DND-41 (cell line): ENCODE measurements at regions not wholly inside any gene's neighbourhood (a gene's known extent, or its start where the extent isn't known, plus 50 kb on each side); places are given as distances from the start of the nearest gene placed in this dataset.

ENCODE experiments used
- ATAC-seq: fragments of 200-7000 bp; cut with Tn5 transposase; 3 replicates; pipeline ENCODE4 v1.9.1; 2021; ENCODE audit warnings: low read depth; ENCODE audit not compliant: insufficient read depth
- DNase-seq: peaks from one replicate; pipeline ENCODE4 v3.0.0-alpha.2; 2020
- H2AFZ ChIP-seq: 2 replicates; pipeline ENCODE4 v1.6.0; 2012; ENCODE audit warnings: low read depth, low read length
- H3K27ac ChIP-seq: 2 replicates; pipeline ENCODE4 v1.5.1; 2012; ENCODE audit warnings: low read length, inconsistent platforms
- H3K27me3 ChIP-seq: fragments of 200-600 bp; sonication (generic); 2 replicates; pipeline ENCODE4 v1.6.0; 2012; ENCODE audit warnings: low read length, mild to moderate bottlenecking, inconsistent platforms; ENCODE audit not compliant: insufficient read depth, poor library complexity
- H3K36me3 ChIP-seq: 2 replicates; pipeline ENCODE4 v1.5.1; 2012; ENCODE audit warnings: low read length, inconsistent platforms; ENCODE audit not compliant: insufficient read depth
- H3K4me1 ChIP-seq: 2 replicates; pipeline ENCODE4 v1.5.1; 2012; ENCODE audit warnings: mild to moderate bottlenecking, low read length; ENCODE audit not compliant: insufficient read depth
- H3K4me2 ChIP-seq: 2 replicates; pipeline ENCODE4 v1.6.0; 2012; ENCODE audit warnings: mild to moderate bottlenecking, moderate library complexity, low read length, inconsistent platforms; ENCODE audit not compliant: insufficient read depth
- H3K4me3 ChIP-seq, 2 experiments: fragments of 200-600 bp in 1 of 2; shearing (Covaris generic) in 1 of 2; 2 replicates each; pipeline ENCODE4 v1.5.1; 2012 to 2016; ENCODE audit warnings: inconsistent platforms in 2 of 2, low read length in 2 of 2, mild to moderate bottlenecking in 2 of 2, low read depth in 1 of 2, moderate library complexity in 1 of 2
- H3K79me2 ChIP-seq: 2 replicates; pipeline ENCODE4 v1.6.0; 2012; ENCODE audit warnings: low read length, inconsistent platforms; ENCODE audit not compliant: insufficient read depth
- H3K9ac ChIP-seq: 2 replicates; pipeline ENCODE4 v1.6.0; 2012; ENCODE audit warnings: low read depth, mild to moderate bottlenecking, inconsistent platforms, low read length, moderate library complexity
- H3K9me3 ChIP-seq: 2 replicates; pipeline ENCODE4 v1.5.1; 2012; ENCODE audit warnings: low read length, moderate library complexity, mild to moderate bottlenecking, inconsistent platforms; ENCODE audit not compliant: insufficient read depth, severe bottlenecking
- H4K20me1 ChIP-seq: 2 replicates; pipeline ENCODE4 v1.6.0; 2012; ENCODE audit warnings: low read length; ENCODE audit not compliant: insufficient read depth
- CTCF ChIP-seq: IDR thresholded peaks from 2 replicates; pipeline ENCODE4 v1.5.1; 2012; ENCODE audit warnings: borderline replicate concordance, low read length, moderate library complexity, mild to moderate bottlenecking; ENCODE audit not compliant: poor library complexity, severe bottlenecking; ENCODE audit errors: extremely low read depth
- EZH2 ChIP-seq: IDR thresholded peaks from 3 replicates; pipeline ENCODE4 v1.6.1; 2012; ENCODE audit warnings: borderline replicate concordance, low read depth, mild to moderate bottlenecking, moderate library complexity, low read length, inconsistent platforms; ENCODE audit not compliant: severe bottlenecking

- H3K27ac ChIP-seq = no peak overlapping the region
- H2AFZ ChIP-seq = no peak overlapping the region
- no peaks in the 10 kb centered on the region for H3K36me3 ChIP-seq
- H3K4me2 ChIP-seq = no peak overlapping the region
- H3K9ac ChIP-seq = no peak overlapping the region
- no peaks in the 10 kb centered on the region for H3K79me2 ChIP-seq
- H3K9me3 ChIP-seq = no peaks in the 10 kb centered on the region
- no peak overlapping the region for H3K4me3 ChIP-seq
- DNase-seq (no peak), ATAC-seq (no peak)
- no peaks in the 10 kb centered on the region for H3K4me1 ChIP-seq
- no peak for TF ChIP-seq EZH2
- TF ChIP-seq CTCF = no peak
- H4K20me1 ChIP-seq = no peaks in the 10 kb centered on the region
- H3K27me3 ChIP-seq = no peaks in the 10 kb centered on the region
These were observed 394.3 kb downstream of the OSTF1 start for GRCh38 chr9:75482566-75482965.

- no peaks in the 10 kb centered on the region for H3K79me2 ChIP-seq
- no peak for ATAC-seq
These were observed 395.3 kb downstream of the OSTF1 start for GRCh38 chr9:75483636-75484035.

GRCh38 chr9:75487856-75488718 lies 399.8 kb downstream of the OSTF1 start:
- Histone ChIP-seq H3K9ac (no peak overlapping the region), H3K36me3 (no peaks in the 10 kb centered on the region), H4K20me1 (no peaks in the 10 kb centered on the region), H3K4me1 (no peaks in the 10 kb centered on the region), H2AFZ (no peak overlapping the region), H3K9me3 (no peaks in the 10 kb centered on the region), H3K79me2 (no peaks in the 10 kb centered on the region), H3K27ac (no peak overlapping the region), H3K4me2 (no peak overlapping the region), H3K27me3 (no peaks in the 10 kb centered on the region), H3K4me3 (no peak overlapping the region)
- ATAC-seq = no peak
- DNase-seq = no peak
- no peak for TF ChIP-seq EZH2
- TF ChIP-seq CTCF = no peak

More at GRCh38 chr9:75483636-75484035, 395.3 kb downstream of the OSTF1 start:
- Histone ChIP-seq H3K27ac (no peak overlapping the region), H3K4me1 (no peaks in the 10 kb centered on the region), H3K4me2 (no peak overlapping the region), H3K27me3 (no peaks in the 10 kb centered on the region), H3K9ac (no peak overlapping the region), H2AFZ (no peak overlapping the region), H3K4me3 (no peak overlapping the region), H4K20me1 (no peaks in the 10 kb centered on the region), H3K36me3 (no peaks in the 10 kb centered on the region), H3K9me3 (no peaks in the 10 kb centered on the region)
- no peak for DNase-seq
- TF ChIP-seq EZH2 = no peak
- TF ChIP-seq CTCF = no peak
